ENCODE measurements at regions not wholly inside any gene's neighbourhood (a gene's known extent, or its start where the extent isn't known, plus 50 kb on each side); places are given as distances from the start of the nearest gene placed in this dataset.
A peak's percentile ranks its signal among the peaks of the same experiment; 100 is the strongest.

- DNase-seq: no peak
These were observed 66.9 kb upstream of the CTSC start for GRCh38 chr11:88404391-88404790.

GRCh38 chr11:88402784-88403183 lies 65.2 kb upstream of the CTSC start:
- DNase-seq: peak; percentile 16

- DNase-seq: peak; percentile 77
These were observed 64.7 kb upstream of the CTSC start for GRCh38 chr11:88402192-88402715.

- no peak for DNase-seq
These were observed 61.4 kb upstream of the CTSC start for GRCh38 chr11:88398791-88399570.

GRCh38 chr11:88398372-88398771 lies 60.8 kb upstream of the CTSC start:
- DNase-seq: peak; percentile 53

GRCh38 chr11:88390254-88390653 lies 52.7 kb upstream of the CTSC start:
- DNase-seq: no peak

GRCh38 chr11:88387957-88388356 lies 50.4 kb upstream of the CTSC start:
- DNase-seq: no peak
